ENCODE measurements at regions not wholly inside any gene's neighbourhood (a gene's known extent, or its start where the extent isn't known, plus 50 kb on each side); places are given as distances from the start of the nearest gene placed in this dataset.

GRCh38 chr22:47718337-47718736, 955.9 kb downstream of the TBC1D22A start:
- Histone ChIP-seq H3K9me3 (ENCODE audit: control insufficient read depth in 2 of 2, low read length in 2 of 2) (no peaks in the 10 kb centered on the region), H3K9ac (ENCODE audit: low read length in 2 of 2) (no peak overlapping the region)

GRCh38 chr22:47716890-47717615, 954.6 kb downstream of the TBC1D22A start:
- Histone ChIP-seq H3K36me3 (ENCODE audit: control insufficient read depth in 2 of 2, insufficient read depth in 2 of 2, low read length in 2 of 2) (no peaks in the 10 kb centered on the region), H3K4me1 (ENCODE audit: control insufficient read depth, insufficient read depth, low read length) (no peaks in the 10 kb centered on the region), H3K9me3 (ENCODE audit: control insufficient read depth in 2 of 2, low read length in 2 of 2) (no peaks in the 10 kb centered on the region), H3K27me3 (ENCODE audit: control insufficient read depth in 1 of 2, insufficient read depth in 2 of 2, low read length in 2 of 2) (no peaks in the 10 kb centered on the region), H3K9ac (ENCODE audit: low read length in 2 of 2) (no peak overlapping the region), H3K4me3 (ENCODE audit: low read length in 2 of 2) (no peak overlapping the region), H3K27ac (ENCODE audit: low read length) (no peak overlapping the region)

More at GRCh38 chr22:47718337-47718736, 955.9 kb downstream of the TBC1D22A start:
- Histone ChIP-seq H3K36me3 (ENCODE audit: control insufficient read depth in 2 of 2, insufficient read depth in 2 of 2, low read length in 2 of 2) (no peaks in the 10 kb centered on the region), H3K4me3 (ENCODE audit: low read length in 2 of 2) (no peak overlapping the region), H3K4me1 (ENCODE audit: control insufficient read depth, insufficient read depth, low read length) (no peaks in the 10 kb centered on the region), H3K27me3 (ENCODE audit: control insufficient read depth in 1 of 2, insufficient read depth in 2 of 2, low read length in 2 of 2) (no peaks in the 10 kb centered on the region), H3K27ac (ENCODE audit: low read length) (no peak overlapping the region)

DNA sequence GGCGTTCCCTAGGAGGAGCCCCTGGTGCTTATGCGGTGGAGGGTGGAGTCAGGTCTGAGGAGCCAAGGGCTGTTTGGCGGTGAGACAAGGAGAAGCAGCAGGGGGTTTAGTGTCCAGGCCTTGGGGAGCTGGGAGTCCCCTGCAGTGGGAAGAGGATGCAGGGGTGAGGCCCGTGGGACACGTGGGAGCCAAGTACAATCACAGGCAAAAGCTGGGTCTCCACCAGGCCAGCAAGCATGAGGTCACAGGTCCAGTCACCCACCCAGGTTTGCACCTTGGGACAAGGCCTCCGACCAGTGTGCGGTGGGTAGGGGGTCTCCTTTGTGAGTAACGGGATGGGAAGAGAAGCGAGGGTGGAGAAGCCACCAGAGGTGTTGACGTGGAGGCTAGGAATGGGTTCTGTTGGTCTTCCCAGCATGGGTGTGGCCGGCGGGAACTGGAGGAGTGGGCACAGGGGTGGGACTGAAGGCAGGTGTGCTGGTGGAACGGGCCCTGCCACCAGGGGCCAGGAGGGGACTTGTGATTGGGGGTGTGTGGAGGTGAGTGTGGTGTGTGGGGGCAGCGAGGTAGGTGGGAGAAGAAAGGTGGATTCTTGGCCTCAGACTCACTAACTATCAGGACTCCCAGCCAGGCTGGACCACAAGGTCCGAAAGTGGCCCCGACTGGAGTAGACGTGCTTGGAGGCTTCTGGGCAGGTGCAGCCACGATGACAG, 953.6 kb downstream of the TBC1D22A start:
- H3K9me3 ChIP-seq (ENCODE audit: control insufficient read depth in 2 of 2, low read length in 2 of 2), result no peaks in the 10 kb centered on the region
- H3K36me3 ChIP-seq (ENCODE audit: control insufficient read depth in 2 of 2, insufficient read depth in 2 of 2, low read length in 2 of 2), result no peaks in the 10 kb centered on the region
- no peaks in the 10 kb centered on the region for H3K27me3 ChIP-seq (ENCODE audit: control insufficient read depth in 1 of 2, insufficient read depth in 2 of 2, low read length in 2 of 2)

DNA sequence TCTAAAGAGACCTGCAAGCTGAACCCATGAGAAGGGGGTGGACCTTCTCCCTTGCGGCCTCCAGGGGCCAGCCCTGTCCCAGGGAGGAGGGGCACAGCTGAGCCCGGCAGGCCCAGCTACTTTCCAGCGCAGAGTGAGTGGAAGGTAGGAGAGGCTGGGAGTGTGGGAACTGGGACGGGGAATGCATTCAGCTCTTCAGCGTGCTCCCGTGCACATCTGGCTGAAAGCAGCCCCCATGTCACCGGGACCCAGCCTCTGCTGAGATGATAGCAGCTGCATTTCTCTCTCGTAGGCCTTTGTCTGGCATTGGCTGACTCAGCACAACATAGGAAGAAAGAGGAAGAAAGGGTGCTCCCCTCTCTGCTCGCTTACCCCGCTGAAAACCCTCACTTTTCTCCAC, 951.5 kb downstream of the TBC1D22A start:
- H3K9ac ChIP-seq (ENCODE audit: low read length in 2 of 2), result no peak overlapping the region
- no peaks in the 10 kb centered on the region for H3K36me3 ChIP-seq (ENCODE audit: control insufficient read depth in 2 of 2, insufficient read depth in 2 of 2, low read length in 2 of 2)
- no peak overlapping the region for H3K4me3 ChIP-seq (ENCODE audit: low read length in 2 of 2)
- no peak overlapping the region for H3K27ac ChIP-seq (ENCODE audit: low read length)
- H3K27me3 ChIP-seq (ENCODE audit: control insufficient read depth in 1 of 2, insufficient read depth in 2 of 2, low read length in 2 of 2), result peaks cover 0 to 2% of the 10 kb centered on the region in 2 donors
- H3K4me1 ChIP-seq (ENCODE audit: control insufficient read depth, insufficient read depth, low read length), result no peaks in the 10 kb centered on the region
- no peaks in the 10 kb centered on the region for H3K9me3 ChIP-seq (ENCODE audit: control insufficient read depth in 2 of 2, low read length in 2 of 2)

More for the DNA sequence above, 953.6 kb downstream of the TBC1D22A start:
- Histone ChIP-seq H3K27ac (ENCODE audit: low read length) (no peak overlapping the region), H3K9ac (ENCODE audit: low read length in 2 of 2) (no peak overlapping the region), H3K4me1 (ENCODE audit: control insufficient read depth, insufficient read depth, low read length) (no peaks in the 10 kb centered on the region), H3K4me3 (ENCODE audit: low read length in 2 of 2) (no peak overlapping the region)

GRCh38 chr22:47710135-47710534, 947.7 kb downstream of the TBC1D22A start:
- Histone ChIP-seq H3K4me3 (ENCODE audit: low read length in 2 of 2) (no peak overlapping the region), H3K36me3 (ENCODE audit: control insufficient read depth in 2 of 2, insufficient read depth in 2 of 2, low read length in 2 of 2) (no peaks in the 10 kb centered on the region), H3K4me1 (ENCODE audit: control insufficient read depth, insufficient read depth, low read length) (no peaks in the 10 kb centered on the region), H3K9me3 (ENCODE audit: control insufficient read depth in 2 of 2, low read length in 2 of 2) (no peaks in the 10 kb centered on the region), H3K27me3 (ENCODE audit: control insufficient read depth in 1 of 2, insufficient read depth in 2 of 2, low read length in 2 of 2) (peaks cover 0 to 2% of the 10 kb centered on the region in 2 donors), H3K27ac (ENCODE audit: low read length) (no peak overlapping the region), H3K9ac (ENCODE audit: low read length in 2 of 2) (no peak overlapping the region)

DNA sequence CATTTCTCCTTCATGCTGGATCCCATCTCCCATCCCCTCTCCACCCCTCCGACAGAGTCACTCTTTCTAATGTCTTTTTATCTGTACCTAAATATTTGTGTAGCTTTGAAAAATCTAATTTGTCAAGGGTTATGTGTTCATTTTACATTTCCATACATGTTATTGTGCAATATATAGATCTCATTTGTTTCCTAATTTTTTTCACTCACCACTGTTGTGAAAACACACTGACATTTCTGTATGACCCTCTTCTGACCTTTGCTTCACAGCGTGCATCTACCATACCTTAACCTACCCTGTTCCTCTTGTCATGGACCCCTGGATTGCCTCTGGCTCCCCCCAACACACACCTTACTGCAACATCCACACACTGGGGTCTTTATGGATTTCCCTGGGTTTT, 942.9 kb downstream of the TBC1D22A start:
- no peak overlapping the region for H3K4me3 ChIP-seq (ENCODE audit: low read length in 2 of 2)
- H3K9me3 ChIP-seq (ENCODE audit: control insufficient read depth in 2 of 2, low read length in 2 of 2), result no peaks in the 10 kb centered on the region
- no peak overlapping the region for H3K27ac ChIP-seq (ENCODE audit: low read length)
- H3K36me3 ChIP-seq (ENCODE audit: control insufficient read depth in 2 of 2, insufficient read depth in 2 of 2, low read length in 2 of 2), result no peaks in the 10 kb centered on the region
- H3K4me1 ChIP-seq (ENCODE audit: control insufficient read depth, insufficient read depth, low read length), result no peaks in the 10 kb centered on the region
- no peak overlapping the region for H3K9ac ChIP-seq (ENCODE audit: low read length in 2 of 2)
- no peaks in the 10 kb centered on the region for H3K27me3 ChIP-seq (ENCODE audit: control insufficient read depth in 1 of 2, insufficient read depth in 2 of 2, low read length in 2 of 2)

DNA sequence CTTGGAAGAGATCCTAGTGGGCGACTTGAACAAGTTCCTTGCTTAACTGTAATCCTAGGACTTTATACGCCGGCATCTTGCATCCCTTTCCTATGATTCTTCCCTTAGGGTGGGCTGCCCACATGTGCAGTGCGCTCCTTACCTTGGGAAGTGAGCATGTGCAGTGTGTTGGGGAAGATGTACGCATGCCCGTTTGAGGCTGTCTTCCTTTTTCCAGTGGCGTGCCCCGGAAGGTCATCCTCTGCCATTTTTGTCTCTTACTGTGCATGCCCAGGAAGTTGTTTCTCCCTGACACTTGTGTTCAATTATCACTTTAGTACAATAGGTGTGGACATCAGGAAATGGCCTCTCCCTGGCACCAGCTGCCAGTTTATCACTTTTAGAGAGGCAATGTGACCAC, 936.5 kb downstream of the TBC1D22A start:
- Histone ChIP-seq H3K27me3 (ENCODE audit: control insufficient read depth in 1 of 2, insufficient read depth in 2 of 2, low read length in 2 of 2) (no peaks in the 10 kb centered on the region), H3K9ac (ENCODE audit: low read length in 2 of 2) (no peak overlapping the region), H3K27ac (ENCODE audit: low read length) (no peak overlapping the region), H3K4me3 (ENCODE audit: low read length in 2 of 2) (no peak overlapping the region), H3K9me3 (ENCODE audit: control insufficient read depth in 2 of 2, low read length in 2 of 2) (no peaks in the 10 kb centered on the region), H3K36me3 (ENCODE audit: control insufficient read depth in 2 of 2, insufficient read depth in 2 of 2, low read length in 2 of 2) (no peaks in the 10 kb centered on the region), H3K4me1 (ENCODE audit: control insufficient read depth, insufficient read depth, low read length) (no peaks in the 10 kb centered on the region)

GRCh38 chr22:47697861-47698260, 935.4 kb downstream of the TBC1D22A start:
- H3K27me3 ChIP-seq (ENCODE audit: control insufficient read depth in 1 of 2, insufficient read depth in 2 of 2, low read length in 2 of 2), result no peaks in the 10 kb centered on the region
- no peaks in the 10 kb centered on the region for H3K9me3 ChIP-seq (ENCODE audit: control insufficient read depth in 2 of 2, low read length in 2 of 2)
- no peak overlapping the region for H3K27ac ChIP-seq (ENCODE audit: low read length)
- no peak overlapping the region for H3K4me3 ChIP-seq (ENCODE audit: low read length in 2 of 2)
- no peaks in the 10 kb centered on the region for H3K36me3 ChIP-seq (ENCODE audit: control insufficient read depth in 2 of 2, insufficient read depth in 2 of 2, low read length in 2 of 2)
- H3K4me1 ChIP-seq (ENCODE audit: control insufficient read depth, insufficient read depth, low read length), result no peaks in the 10 kb centered on the region
- H3K9ac ChIP-seq (ENCODE audit: low read length in 2 of 2), result no peak overlapping the region

GRCh38 chr22:47696776-47697175, 934.3 kb downstream of the TBC1D22A start:
- Histone ChIP-seq H3K27ac (ENCODE audit: low read length) (no peak overlapping the region), H3K36me3 (ENCODE audit: control insufficient read depth in 2 of 2, insufficient read depth in 2 of 2, low read length in 2 of 2) (no peaks in the 10 kb centered on the region), H3K9ac (ENCODE audit: low read length in 2 of 2) (no peak overlapping the region), H3K4me3 (ENCODE audit: low read length in 2 of 2) (no peak overlapping the region), H3K4me1 (ENCODE audit: control insufficient read depth, insufficient read depth, low read length) (no peaks in the 10 kb centered on the region), H3K9me3 (ENCODE audit: control insufficient read depth in 2 of 2, low read length in 2 of 2) (no peaks in the 10 kb centered on the region), H3K27me3 (ENCODE audit: control insufficient read depth in 1 of 2, insufficient read depth in 2 of 2, low read length in 2 of 2) (no peaks in the 10 kb centered on the region)

- Histone ChIP-seq H3K9me3 (ENCODE audit: control insufficient read depth in 2 of 2, low read length in 2 of 2) (no peaks in the 10 kb centered on the region), H3K4me3 (ENCODE audit: low read length in 2 of 2) (no peak overlapping the region), H3K27ac (ENCODE audit: low read length) (no peak overlapping the region), H3K36me3 (ENCODE audit: control insufficient read depth in 2 of 2, insufficient read depth in 2 of 2, low read length in 2 of 2) (no peaks in the 10 kb centered on the region), H3K9ac (ENCODE audit: low read length in 2 of 2) (no peak overlapping the region), H3K27me3 (ENCODE audit: control insufficient read depth in 1 of 2, insufficient read depth in 2 of 2, low read length in 2 of 2) (no peaks in the 10 kb centered on the region), H3K4me1 (ENCODE audit: control insufficient read depth, insufficient read depth, low read length) (no peaks in the 10 kb centered on the region)
These were observed 932.7 kb downstream of the TBC1D22A start for GRCh38 chr22:47695176-47695575.

- Histone ChIP-seq H3K36me3 (ENCODE audit: control insufficient read depth in 2 of 2, insufficient read depth in 2 of 2, low read length in 2 of 2) (no peaks in the 10 kb centered on the region), H3K27ac (ENCODE audit: low read length) (no peak overlapping the region), H3K4me1 (ENCODE audit: control insufficient read depth, insufficient read depth, low read length) (no peaks in the 10 kb centered on the region), H3K27me3 (ENCODE audit: control insufficient read depth in 1 of 2, insufficient read depth in 2 of 2, low read length in 2 of 2) (no peaks in the 10 kb centered on the region), H3K4me3 (ENCODE audit: low read length in 2 of 2) (no peak overlapping the region), H3K9me3 (ENCODE audit: control insufficient read depth in 2 of 2, low read length in 2 of 2) (no peaks in the 10 kb centered on the region), H3K9ac (ENCODE audit: low read length in 2 of 2) (no peak overlapping the region)
These were observed 932.2 kb downstream of the TBC1D22A start for GRCh38 chr22:47694536-47695130.

Measured in stomach smooth muscle (tissue), 2 donors.